GM12878 (cell line): ENCODE measurements at regions not wholly inside any gene's neighbourhood (a gene's known extent, or its start where the extent isn't known, plus 50 kb on each side); places are given as distances from the start of the nearest gene placed in this dataset.
A peak's percentile ranks its signal among the peaks of the same experiment; 100 is the strongest.

Experiments used
- ATAC-seq: fragments of 200-7000 bp; cut with Tn5 transposase; 3 replicates; pipeline ENCODE4 v1.9.1; 2020; ENCODE audit warnings: mild to moderate bottlenecking, moderate library complexity
- BruUV-seq: library from RNA; stranded (reverse); fragments of 400-500 nt; replicated peaks from 2 replicates; lab custom pipeline; 2021; lab: Mats Ljungman, UMichigan
- CTCF ChIA-PET: fragments of 300-600 bp; sonication (Branson Sonifier 250); formaldehyde crosslinking; extraction: SDS; loops from one replicate; lab custom pipeline; 2021; ENCODE audit warnings: inconsistent platforms; lab: Yijun Ruan, JAX
- POLR2A ChIA-PET: fragments of 350-600 bp; formaldehyde crosslinking; extraction: SDS; loops from one replicate; lab custom pipeline; 2021; ENCODE audit warnings: inconsistent platforms; lab: Charles Lee
- RAD21 ChIA-PET: fragments of 300-600 bp; sonication (Branson Sonifier 250); formaldehyde crosslinking; loops from one replicate; lab custom pipeline; 2023; ENCODE audit warnings: antibody characterized with exemption; ENCODE audit not compliant: unreplicated experiment; lab: Charles Lee
- SMC1A ChIA-PET: fragments of 300-600 bp; sonication (Branson Sonifier 250); formaldehyde crosslinking; loops from one replicate; lab custom pipeline; 2023; ENCODE audit not compliant: unreplicated experiment, uncharacterized antibody; lab: Charles Lee
- DNase-seq: peaks from one replicate; pipeline ENCODE4 v3.0.0-alpha.2; 2011; ENCODE audit warnings: low read depth, low spot score
- FAIRE-seq: peaks from 3 replicates; lab custom pipeline; 2011; peaks lifted over from hg19 to GRCh38; lab: Jason Lieb, UNC
- H2AFZ ChIP-seq: 2 replicates; pipeline ENCODE4 v1.6.0; 2011; ENCODE audit warnings: low read depth, low read length, control low read depth; ENCODE audit not compliant: control insufficient read depth
- H3K27ac ChIP-seq: 2 replicates; pipeline ENCODE4 v1.5.1; 2011; ENCODE audit warnings: control low read depth; ENCODE audit not compliant: control insufficient read depth, insufficient read depth
- H3K27me3 ChIP-seq, 2 experiments: replicated peaks in 1 of 2; 2 replicates each; pipeline versions ENCODE4 v1.6.0 to v1.6.1; 2011; ENCODE audit warnings: low read length in 1 of 2; ENCODE audit not compliant: control insufficient read depth in 2 of 2, insufficient read depth in 2 of 2
- H3K36me3 ChIP-seq, 2 experiments: 2 replicates each; pipeline ENCODE4 v1.5.1; 2011; ENCODE audit warnings: low read length in 1 of 2; ENCODE audit not compliant: control insufficient read depth in 2 of 2, insufficient read depth in 2 of 2
- H3K4me1 ChIP-seq: 2 replicates; pipeline ENCODE4 v1.6.1; 2011; ENCODE audit warnings: mild to moderate bottlenecking, low read length, moderate library complexity, mixed read lengths; ENCODE audit not compliant: control insufficient read depth, insufficient read depth
- H3K4me2 ChIP-seq: 2 replicates; pipeline ENCODE4 v1.6.0; 2011; ENCODE audit warnings: control low read depth; ENCODE audit not compliant: control insufficient read depth, insufficient read depth
- H3K4me3 ChIP-seq: fragments of 200-600 bp; sonication (generic); 2 replicates; pipeline ENCODE4 v1.5.1; 2016
- H3K79me2 ChIP-seq: 2 replicates; pipeline ENCODE4 v1.6.0; 2011; ENCODE audit warnings: low read length; ENCODE audit not compliant: control insufficient read depth, insufficient read depth
- H3K9ac ChIP-seq: 2 replicates; pipeline ENCODE4 v1.8.0; 2011; ENCODE audit warnings: low read length, control low read depth, mixed read lengths; ENCODE audit not compliant: control insufficient read depth, insufficient read depth
- H3K9me3 ChIP-seq: replicated peaks from 3 replicates; pipeline ENCODE4 v1.5.1; 2011; ENCODE audit warnings: mild to moderate bottlenecking, low read length; ENCODE audit not compliant: control insufficient read depth, insufficient read depth
- H4K20me1 ChIP-seq: 2 replicates; pipeline ENCODE4 v1.6.0; 2011; ENCODE audit not compliant: control insufficient read depth, insufficient read depth
- BACH1 ChIP-seq: fragments of 450-650 bp; IDR thresholded peaks from 2 replicates; pipeline ENCODE4 v1.6.1; 2017; ENCODE audit warnings: mild to moderate bottlenecking, borderline replicate concordance
- EED ChIP-seq: sonication (generic); IDR thresholded peaks from 2 replicates; pipeline ENCODE4 v1.6.1; 2016; ENCODE audit warnings: antibody characterized with exemption, low read depth
- RB1 ChIP-seq: fragments of 450-650 bp; formaldehyde crosslinking; IDR thresholded peaks from 2 replicates; pipeline ENCODE4 v1.6.1; 2017; ENCODE audit warnings: mild to moderate bottlenecking, borderline replicate concordance
- RUNX3 ChIP-seq: IDR thresholded peaks from 2 replicates; pipeline ENCODE4 v1.6.1; 2012; ENCODE audit warnings: low read length, inconsistent platforms
- SMAD5 ChIP-seq: IDR thresholded peaks from 2 replicates; pipeline ENCODE4 v1.6.1; 2016; ENCODE audit warnings: antibody characterized with exemption, low read depth
- TARDBP ChIP-seq: IDR thresholded peaks from 2 replicates; pipeline ENCODE4 v1.6.1; 2016; ENCODE audit warnings: borderline replicate concordance
- TBL1XR1 ChIP-seq: IDR thresholded peaks from 2 replicates; pipeline ENCODE4 v1.6.1; 2012; ENCODE audit warnings: low read depth, low read length, improper control_type of control experiment
- TCF12 ChIP-seq: IDR thresholded peaks from 2 replicates; pipeline ENCODE4 v1.6.1; 2011; ENCODE audit warnings: low read depth, mild to moderate bottlenecking, low read length
- YBX1 ChIP-seq: fragments of 450-650 bp; IDR thresholded peaks from 2 replicates; pipeline ENCODE4 v1.6.1; 2016; ENCODE audit warnings: antibody characterized with exemption
- YY1 ChIP-seq: IDR thresholded peaks from 2 replicates; pipeline ENCODE4 v1.6.1; 2011; ENCODE audit warnings: low read depth, mild to moderate bottlenecking, low read length
- ZNF384 ChIP-seq: IDR thresholded peaks from 2 replicates; pipeline ENCODE4 v1.6.1; 2012; ENCODE audit warnings: low read depth, mild to moderate bottlenecking, low read length, improper control_type of control experiment, borderline replicate concordance
- WGBS: methylation state at CpG from one replicate; pipeline ENCODE4 v1.1.6; 2016; ENCODE audit warnings: low lambda C conversion rate; ENCODE audit not compliant: insufficient replicate concordance, insufficient coverage; ENCODE audit errors: missing lambda C conversion rate; 5-methylcytosine and 5-hydroxymethylcytosine counted together
- in situ Hi-C: fragments of 300-500 bp; cut with MboI; formaldehyde crosslinking; loops from 9 replicates; pipeline ENCODE4 v1.14.3; 2018; ENCODE audit warnings: mixed read lengths
- intact Hi-C: fragments of 100-400 bp; cut with micrococcal nuclease; formaldehyde crosslinking; loops from one replicate; pipeline ENCODE4 v1.14.2; 2022; ENCODE audit not compliant: unreplicated experiment
- TF ChIP-seq, protein P1 (sequence below): IDR thresholded peaks from 2 replicates; pipeline ENCODE4 v1.6.1; 2011; ENCODE audit warnings: mild to moderate bottlenecking, low read depth, low read length, moderate library complexity; ENCODE audit not compliant: insufficient replicate concordance
- TF ChIP-seq, protein P2 (sequence below): IDR thresholded peaks from 2 replicates; pipeline ENCODE4 v1.6.1; 2011; ENCODE audit warnings: low read depth, mild to moderate bottlenecking, low read length, moderate library complexity, borderline replicate concordance; ENCODE audit errors: extremely low read depth
- TF ChIP-seq, protein P3 (sequence below): fragments of 450-650 bp; formaldehyde crosslinking; IDR thresholded peaks from 2 replicates; pipeline ENCODE4 v1.4.0; 2022; ENCODE audit warnings: mild to moderate bottlenecking, moderate library complexity
- TF ChIP-seq, protein P4 (sequence below): fragments of 450-650 bp; IDR thresholded peaks from 2 replicates; pipeline ENCODE4 v1.6.1; 2014; ENCODE audit warnings: mild to moderate bottlenecking
- TF ChIP-seq, protein P5 (sequence below): IDR thresholded peaks from 2 replicates; pipeline ENCODE4 v1.6.1; 2012; ENCODE audit warnings: low read depth, low read length, improper control_type of control experiment
- TF ChIP-seq, protein P6 (sequence below): fragments of 450-650 bp; IDR thresholded peaks from 2 replicates; pipeline ENCODE4 v1.6.1; 2017; ENCODE audit warnings: low read depth, mild to moderate bottlenecking, moderate library complexity

DNA sequence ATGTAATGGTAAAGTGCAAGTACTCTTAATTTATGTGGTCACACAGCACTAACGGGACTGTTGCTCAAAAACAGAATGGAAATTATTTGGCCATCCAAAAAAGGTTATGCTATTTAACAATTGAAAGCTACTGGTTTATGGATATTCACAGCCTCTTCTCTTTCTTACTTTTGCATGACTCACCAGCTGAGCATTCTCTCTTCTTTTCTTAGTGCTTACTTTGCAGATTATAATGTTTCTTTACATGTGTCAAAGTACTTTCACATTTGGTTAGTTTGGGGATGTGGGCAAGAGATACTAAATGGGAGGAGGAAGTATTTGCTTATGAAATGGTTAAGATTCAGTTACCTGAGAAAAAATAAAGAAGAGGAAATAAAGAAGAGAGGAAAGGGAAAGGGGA, 610.5 kb downstream of the HTR1B start:
- no peak overlapping the region for H3K9ac ChIP-seq
- 12% methylated on average over 1 of the region's 1 CpG for WGBS
- H3K4me1 ChIP-seq = no peaks in the 10 kb centered on the region
- ChIA-PET POLR2A (no interaction called here), CTCF (interaction anchor here (0.7 to 1.3 kb wide), 3 partner anchors 8 to 577 kb away, joined by 3 to 5 read pairs (median 3); no protein-coding TSS in a partner anchor), RAD21 (no interaction called here), SMC1A (interaction anchor here (0.5 to 1.2 kb wide), 4 partner anchors 9 to 1245 kb away, joined by 3 to 4 read pairs (median 3); no protein-coding TSS in a partner anchor)
- no peak overlapping the region for H3K4me3 ChIP-seq
- no peaks in the 10 kb centered on the region for H3K36me3 ChIP-seq
- no TSS peak for BruUV-seq
- ATAC-seq (peak; percentile 41; the same call in 1 of the 3 replicates), FAIRE-seq (no peak), DNase-seq (no peak)
- no peak overlapping the region for H3K27ac ChIP-seq
- no peak overlapping the region for H2AFZ ChIP-seq
- in situ Hi-C loops (loop anchor here (25.0 kb wide), 1 partner anchor 915 kb away; no protein-coding TSS in a partner anchor), intact Hi-C loops (no loop called here)
- no peaks in the 10 kb centered on the region for H3K79me2 ChIP-seq
- H4K20me1 ChIP-seq = no peaks in the 10 kb centered on the region
- H3K9me3 ChIP-seq = no peaks in the 10 kb centered on the region
- no peaks in the 10 kb centered on the region for H3K27me3 ChIP-seq
- no peak overlapping the region for H3K4me2 ChIP-seq
- TF ChIP-seq TARDBP (no peak), EED (no peak), RUNX3 (no peak), BACH1 (no peak), TBL1XR1 (no peak), SMAD5 (no peak), ZNF384 (no peak), RB1 (no peak), TCF12 (no peak), YY1 (no peak), YBX1 (no peak)
- TF ChIP-seq, protein P1, sequence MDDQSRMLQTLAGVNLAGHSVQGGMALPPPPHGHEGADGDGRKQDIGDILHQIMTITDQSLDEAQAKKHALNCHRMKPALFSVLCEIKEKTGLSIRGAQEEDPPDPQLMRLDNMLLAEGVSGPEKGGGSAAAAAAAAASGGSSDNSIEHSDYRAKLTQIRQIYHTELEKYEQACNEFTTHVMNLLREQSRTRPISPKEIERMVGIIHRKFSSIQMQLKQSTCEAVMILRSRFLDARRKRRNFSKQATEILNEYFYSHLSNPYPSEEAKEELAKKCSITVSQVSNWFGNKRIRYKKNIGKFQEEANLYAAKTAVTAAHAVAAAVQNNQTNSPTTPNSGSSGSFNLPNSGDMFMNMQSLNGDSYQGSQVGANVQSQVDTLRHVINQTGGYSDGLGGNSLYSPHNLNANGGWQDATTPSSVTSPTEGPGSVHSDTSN = no peak
- TF ChIP-seq, protein P2, sequence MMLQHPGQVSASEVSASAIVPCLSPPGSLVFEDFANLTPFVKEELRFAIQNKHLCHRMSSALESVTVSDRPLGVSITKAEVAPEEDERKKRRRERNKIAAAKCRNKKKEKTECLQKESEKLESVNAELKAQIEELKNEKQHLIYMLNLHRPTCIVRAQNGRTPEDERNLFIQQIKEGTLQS = no peak
- TF ChIP-seq, protein P3, sequence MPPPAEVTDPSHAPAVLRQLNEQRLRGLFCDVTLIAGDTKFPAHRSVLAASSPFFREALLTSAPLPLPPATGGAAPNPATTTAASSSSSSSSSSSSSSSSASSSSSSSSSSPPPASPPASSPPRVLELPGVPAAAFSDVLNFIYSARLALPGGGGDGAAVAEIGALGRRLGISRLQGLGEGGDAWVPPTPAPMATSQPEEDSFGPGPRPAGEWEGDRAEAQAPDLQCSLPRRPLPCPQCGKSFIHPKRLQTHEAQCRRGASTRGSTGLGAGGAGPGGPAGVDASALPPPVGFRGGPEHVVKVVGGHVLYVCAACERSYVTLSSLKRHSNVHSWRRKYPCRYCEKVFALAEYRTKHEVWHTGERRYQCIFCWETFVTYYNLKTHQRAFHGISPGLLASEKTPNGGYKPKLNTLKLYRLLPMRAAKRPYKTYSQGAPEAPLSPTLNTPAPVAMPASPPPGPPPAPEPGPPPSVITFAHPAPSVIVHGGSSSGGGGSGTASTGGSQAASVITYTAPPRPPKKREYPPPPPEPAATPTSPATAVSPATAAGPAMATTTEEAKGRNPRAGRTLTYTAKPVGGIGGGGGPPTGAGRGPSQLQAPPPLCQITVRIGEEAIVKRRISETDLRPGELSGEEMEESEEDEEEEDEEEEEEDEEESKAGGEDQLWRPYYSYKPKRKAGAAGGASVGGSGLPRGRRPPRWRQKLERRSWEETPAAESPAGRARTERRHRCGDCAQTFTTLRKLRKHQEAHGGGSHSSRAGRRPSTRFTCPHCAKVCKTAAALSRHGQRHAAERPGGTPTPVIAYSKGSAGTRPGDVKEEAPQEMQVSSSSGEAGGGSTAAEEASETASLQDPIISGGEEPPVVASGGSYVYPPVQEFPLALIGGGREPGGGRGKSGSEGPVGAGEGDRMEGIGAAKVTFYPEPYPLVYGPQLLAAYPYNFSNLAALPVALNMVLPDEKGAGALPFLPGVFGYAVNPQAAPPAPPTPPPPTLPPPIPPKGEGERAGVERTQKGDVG (CRISPR knock-in tag) = no peak
- TF ChIP-seq, protein P4, sequence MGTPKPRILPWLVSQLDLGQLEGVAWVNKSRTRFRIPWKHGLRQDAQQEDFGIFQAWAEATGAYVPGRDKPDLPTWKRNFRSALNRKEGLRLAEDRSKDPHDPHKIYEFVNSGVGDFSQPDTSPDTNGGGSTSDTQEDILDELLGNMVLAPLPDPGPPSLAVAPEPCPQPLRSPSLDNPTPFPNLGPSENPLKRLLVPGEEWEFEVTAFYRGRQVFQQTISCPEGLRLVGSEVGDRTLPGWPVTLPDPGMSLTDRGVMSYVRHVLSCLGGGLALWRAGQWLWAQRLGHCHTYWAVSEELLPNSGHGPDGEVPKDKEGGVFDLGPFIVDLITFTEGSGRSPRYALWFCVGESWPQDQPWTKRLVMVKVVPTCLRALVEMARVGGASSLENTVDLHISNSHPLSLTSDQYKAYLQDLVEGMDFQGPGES = no peak
- TF ChIP-seq, protein P5, sequence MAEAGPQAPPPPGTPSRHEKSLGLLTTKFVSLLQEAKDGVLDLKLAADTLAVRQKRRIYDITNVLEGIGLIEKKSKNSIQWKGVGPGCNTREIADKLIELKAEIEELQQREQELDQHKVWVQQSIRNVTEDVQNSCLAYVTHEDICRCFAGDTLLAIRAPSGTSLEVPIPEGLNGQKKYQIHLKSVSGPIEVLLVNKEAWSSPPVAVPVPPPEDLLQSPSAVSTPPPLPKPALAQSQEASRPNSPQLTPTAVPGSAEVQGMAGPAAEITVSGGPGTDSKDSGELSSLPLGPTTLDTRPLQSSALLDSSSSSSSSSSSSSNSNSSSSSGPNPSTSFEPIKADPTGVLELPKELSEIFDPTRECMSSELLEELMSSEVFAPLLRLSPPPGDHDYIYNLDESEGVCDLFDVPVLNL = no peak
- TF ChIP-seq, protein P6, sequence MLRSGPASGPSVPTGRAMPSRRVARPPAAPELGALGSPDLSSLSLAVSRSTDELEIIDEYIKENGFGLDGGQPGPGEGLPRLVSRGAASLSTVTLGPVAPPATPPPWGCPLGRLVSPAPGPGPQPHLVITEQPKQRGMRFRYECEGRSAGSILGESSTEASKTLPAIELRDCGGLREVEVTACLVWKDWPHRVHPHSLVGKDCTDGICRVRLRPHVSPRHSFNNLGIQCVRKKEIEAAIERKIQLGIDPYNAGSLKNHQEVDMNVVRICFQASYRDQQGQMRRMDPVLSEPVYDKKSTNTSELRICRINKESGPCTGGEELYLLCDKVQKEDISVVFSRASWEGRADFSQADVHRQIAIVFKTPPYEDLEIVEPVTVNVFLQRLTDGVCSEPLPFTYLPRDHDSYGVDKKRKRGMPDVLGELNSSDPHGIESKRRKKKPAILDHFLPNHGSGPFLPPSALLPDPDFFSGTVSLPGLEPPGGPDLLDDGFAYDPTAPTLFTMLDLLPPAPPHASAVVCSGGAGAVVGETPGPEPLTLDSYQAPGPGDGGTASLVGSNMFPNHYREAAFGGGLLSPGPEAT = no peak
